GM12878 (cell line): ENCODE measurements at regions not wholly inside any gene's neighbourhood (a gene's known extent, or its start where the extent isn't known, plus 50 kb on each side); places are given as distances from the start of the nearest gene placed in this dataset.

ENCODE experiments used
- BHLHE40 ChIP-seq, 2 experiments: fragments of 450-650 bp in 1 of 2; IDR thresholded peaks; 2 replicates each; pipeline ENCODE4 v1.6.1; 2011 to 2017; ENCODE audit warnings: low read depth in 2 of 2, borderline replicate concordance in 1 of 2, improper control_type of control experiment in 1 of 2, low read length in 1 of 2, mild to moderate bottlenecking in 1 of 2
- CBX5 ChIP-seq: sonication (generic); IDR thresholded peaks from 2 replicates; pipeline ENCODE4 v1.6.1; 2016; ENCODE audit warnings: low read depth, moderate library complexity, mild to moderate bottlenecking, inconsistent platforms
- DPF2 ChIP-seq: fragments of 450-650 bp; IDR thresholded peaks from 2 replicates; pipeline ENCODE4 v1.6.1; 2017; ENCODE audit warnings: mild to moderate bottlenecking
- GATAD2B ChIP-seq: fragments of 450-650 bp; conservative IDR thresholded peaks from 2 replicates; pipeline ENCODE4 v1.6.1; 2017; ENCODE audit warnings: low read depth, mild to moderate bottlenecking, moderate library complexity
- HCFC1 ChIP-seq: fragments of 150-350 bp; IDR thresholded peaks from 2 replicates; pipeline ENCODE4 v1.6.1; 2014; ENCODE audit warnings: low read length
- POLR2AphosphoS5 ChIP-seq: IDR thresholded peaks from 2 replicates; pipeline ENCODE4 v1.6.1; 2011; ENCODE audit warnings: mild to moderate bottlenecking, low read length, inconsistent platforms
- RAD21 ChIP-seq: IDR thresholded peaks from 2 replicates; pipeline ENCODE4 v1.6.1; 2011; ENCODE audit warnings: mild to moderate bottlenecking, low read depth, low read length, moderate library complexity; ENCODE audit not compliant: insufficient read depth
- RAD51 ChIP-seq: fragments of 450-650 bp; IDR thresholded peaks from 2 replicates; pipeline ENCODE4 v1.6.1; 2016; ENCODE audit warnings: moderate library complexity, mild to moderate bottlenecking, inconsistent platforms
- STAT1 ChIP-seq: fragments of 450-650 bp; conservative IDR thresholded peaks from 2 replicates; pipeline ENCODE4 v1.6.1; 2014; ENCODE audit warnings: antibody characterized with exemption, mild to moderate bottlenecking
- ZNF274 ChIP-seq: IDR thresholded peaks from one replicate; pipeline ENCODE4 v1.8.0; 2011; ENCODE audit not compliant: insufficient read length, insufficient read depth
- TF ChIP-seq, protein P1 (sequence below), 3 experiments: IDR thresholded peaks in 2 of 3; conservative IDR thresholded peaks in 1 of 3; 2 replicates each; pipeline ENCODE4 v1.5.1; 2011; ENCODE audit warnings: low read depth in 3 of 3, low read length in 3 of 3, mild to moderate bottlenecking in 3 of 3, control low read depth in 2 of 3, moderate library complexity in 2 of 3, inconsistent platforms in 1 of 3, mixed read lengths in 1 of 3; ENCODE audit not compliant: control insufficient read depth in 2 of 3, insufficient read depth in 1 of 3; ENCODE audit errors: extremely low read depth in 1 of 3
- TF ChIP-seq, protein P2 (sequence below): IDR thresholded peaks from 2 replicates; pipeline ENCODE4 v1.6.1; 2012; ENCODE audit warnings: low read depth, low read length, improper control_type of control experiment
- TF ChIP-seq, protein P3 (sequence below): IDR thresholded peaks from 2 replicates; pipeline ENCODE4 v1.6.1; 2012; ENCODE audit warnings: low read depth, low read length, improper control_type of control experiment

DNA sequence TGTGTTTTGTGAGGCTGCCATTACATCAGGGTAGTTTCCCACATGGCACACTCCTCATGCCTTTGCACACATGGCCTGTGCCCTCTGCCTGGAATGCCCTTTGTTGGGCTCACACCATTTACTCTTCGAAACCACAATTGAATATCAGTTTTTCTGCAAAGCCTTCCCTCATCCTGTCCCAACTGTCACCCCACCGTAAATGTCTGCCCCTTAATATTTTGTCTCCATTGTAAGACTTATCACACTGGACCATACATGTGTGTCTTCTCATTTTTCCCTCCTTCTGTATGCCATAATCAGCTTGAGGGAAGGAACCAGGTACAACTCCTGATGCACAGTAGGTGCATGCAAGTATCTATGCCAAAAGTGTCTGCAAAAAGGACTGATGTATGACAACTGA is 62.7 kb upstream of the TMEM252 start:
- TF ChIP-seq, protein P1, sequence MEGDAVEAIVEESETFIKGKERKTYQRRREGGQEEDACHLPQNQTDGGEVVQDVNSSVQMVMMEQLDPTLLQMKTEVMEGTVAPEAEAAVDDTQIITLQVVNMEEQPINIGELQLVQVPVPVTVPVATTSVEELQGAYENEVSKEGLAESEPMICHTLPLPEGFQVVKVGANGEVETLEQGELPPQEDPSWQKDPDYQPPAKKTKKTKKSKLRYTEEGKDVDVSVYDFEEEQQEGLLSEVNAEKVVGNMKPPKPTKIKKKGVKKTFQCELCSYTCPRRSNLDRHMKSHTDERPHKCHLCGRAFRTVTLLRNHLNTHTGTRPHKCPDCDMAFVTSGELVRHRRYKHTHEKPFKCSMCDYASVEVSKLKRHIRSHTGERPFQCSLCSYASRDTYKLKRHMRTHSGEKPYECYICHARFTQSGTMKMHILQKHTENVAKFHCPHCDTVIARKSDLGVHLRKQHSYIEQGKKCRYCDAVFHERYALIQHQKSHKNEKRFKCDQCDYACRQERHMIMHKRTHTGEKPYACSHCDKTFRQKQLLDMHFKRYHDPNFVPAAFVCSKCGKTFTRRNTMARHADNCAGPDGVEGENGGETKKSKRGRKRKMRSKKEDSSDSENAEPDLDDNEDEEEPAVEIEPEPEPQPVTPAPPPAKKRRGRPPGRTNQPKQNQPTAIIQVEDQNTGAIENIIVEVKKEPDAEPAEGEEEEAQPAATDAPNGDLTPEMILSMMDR (IDR thresholded peaks at IDR 0.05 in 2 of 3, conservative IDR thresholded peaks at IDR 0.05 in 1 of 3; ENCODE audit: control insufficient read depth in 2 of 3, extremely low read depth in 1 of 3, insufficient read depth in 1 of 3, low read depth in 3 of 3, low read length in 3 of 3) = no peak
- TF ChIP-seq HCFC1 (no peak), STAT1 (no peak), ZNF274 (no peak), POLR2AphosphoS5 (no peak), CBX5 (no peak), GATAD2B (no peak), RAD51 (no peak), BHLHE40 (IDR thresholded peaks at IDR 0.05; ENCODE audit: borderline replicate concordance in 1 of 2, low read depth in 2 of 2, low read length in 1 of 2) (no peak), RAD21 (no peak), DPF2 (no peak)
- TF ChIP-seq, protein P2, sequence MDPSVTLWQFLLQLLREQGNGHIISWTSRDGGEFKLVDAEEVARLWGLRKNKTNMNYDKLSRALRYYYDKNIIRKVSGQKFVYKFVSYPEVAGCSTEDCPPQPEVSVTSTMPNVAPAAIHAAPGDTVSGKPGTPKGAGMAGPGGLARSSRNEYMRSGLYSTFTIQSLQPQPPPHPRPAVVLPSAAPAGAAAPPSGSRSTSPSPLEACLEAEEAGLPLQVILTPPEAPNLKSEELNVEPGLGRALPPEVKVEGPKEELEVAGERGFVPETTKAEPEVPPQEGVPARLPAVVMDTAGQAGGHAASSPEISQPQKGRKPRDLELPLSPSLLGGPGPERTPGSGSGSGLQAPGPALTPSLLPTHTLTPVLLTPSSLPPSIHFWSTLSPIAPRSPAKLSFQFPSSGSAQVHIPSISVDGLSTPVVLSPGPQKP = no peak
- TF ChIP-seq, protein P3, sequence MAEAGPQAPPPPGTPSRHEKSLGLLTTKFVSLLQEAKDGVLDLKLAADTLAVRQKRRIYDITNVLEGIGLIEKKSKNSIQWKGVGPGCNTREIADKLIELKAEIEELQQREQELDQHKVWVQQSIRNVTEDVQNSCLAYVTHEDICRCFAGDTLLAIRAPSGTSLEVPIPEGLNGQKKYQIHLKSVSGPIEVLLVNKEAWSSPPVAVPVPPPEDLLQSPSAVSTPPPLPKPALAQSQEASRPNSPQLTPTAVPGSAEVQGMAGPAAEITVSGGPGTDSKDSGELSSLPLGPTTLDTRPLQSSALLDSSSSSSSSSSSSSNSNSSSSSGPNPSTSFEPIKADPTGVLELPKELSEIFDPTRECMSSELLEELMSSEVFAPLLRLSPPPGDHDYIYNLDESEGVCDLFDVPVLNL = no peak
